HAP-1 (cell line): ENCODE measurements at regions not wholly inside any gene's neighbourhood (a gene's known extent, or its start where the extent isn't known, plus 50 kb on each side); places are given as distances from the start of the nearest gene placed in this dataset.
"Not testable (repeated sequence)": the region's sequence is repeated elsewhere in the genome, so short reads cannot be mapped to it uniquely, and the experiment has no call there.

Experiments used
- DNase-seq, 2 experiments: peaks; one replicate each; pipeline ENCODE4 v3.0.0-alpha.2; 2016 to 2020; ENCODE audit warnings: low spot score in 2 of 2
- H3K27me3 ChIP-seq: fragments of 250-450 bp; sonication (Bioruptor Pico); 2 replicates; pipeline ENCODE4 v1.5.1; 2020; ENCODE audit warnings: low read depth, mild to moderate bottlenecking, moderate library complexity
- H3K36me3 ChIP-seq: fragments of 250-450 bp; sonication (Bioruptor Pico); replicated peaks from 2 replicates; pipeline ENCODE4 v1.5.1; 2020; ENCODE audit warnings: mild to moderate bottlenecking
- H3K4me1 ChIP-seq: fragments of 250-450 bp; sonication (Bioruptor Pico); 2 replicates; pipeline ENCODE4 v1.5.1; 2020; ENCODE audit warnings: mild to moderate bottlenecking
- H3K4me3 ChIP-seq: fragments of 250-450 bp; sonication (Bioruptor Pico); 2 replicates; pipeline ENCODE4 v1.5.1; 2020; ENCODE audit warnings: mild to moderate bottlenecking, moderate library complexity
- H3K9me3 ChIP-seq: fragments of 250-450 bp; sonication (Bioruptor Pico); 2 replicates; pipeline ENCODE4 v1.5.1; 2020; ENCODE audit warnings: mild to moderate bottlenecking, moderate library complexity
- in situ Hi-C: fragments of 300-500 bp; cut with MboI; formaldehyde crosslinking; loops from 3 replicates; pipeline ENCODE4 v1.14.3; 2020; ENCODE audit warnings: low sequenced_read_pairs, inconsistent platforms, mixed read lengths

- Histone ChIP-seq H3K9me3 (no peaks in the 10 kb centered on the region), H3K4me1 (peaks cover 23% of the 10 kb centered on the region), H3K27me3 (no peaks in the 10 kb centered on the region), H3K4me3 (no peak overlapping the region), H3K36me3 (no peaks in the 10 kb centered on the region)
- in situ Hi-C loops: no loop called here
- DNase-seq: peak in 1 of 2 experiments; percentile 10
Observed at GRCh38 chr9:106156465-106156864, 462.1 kb downstream of the TMEM38B start.

- Histone ChIP-seq H3K36me3 (no peaks in the 10 kb centered on the region), H3K4me3 (no peak overlapping the region), H3K4me1 (no peaks in the 10 kb centered on the region; the same call in 1 of the 2 replicates), H3K9me3 (no peaks in the 10 kb centered on the region), H3K27me3 (no peaks in the 10 kb centered on the region)
- no peak for DNase-seq
- in situ Hi-C loops: no loop called here
Observed at GRCh38 chr9:106172265-106172664, 477.9 kb downstream of the TMEM38B start.

DNA sequence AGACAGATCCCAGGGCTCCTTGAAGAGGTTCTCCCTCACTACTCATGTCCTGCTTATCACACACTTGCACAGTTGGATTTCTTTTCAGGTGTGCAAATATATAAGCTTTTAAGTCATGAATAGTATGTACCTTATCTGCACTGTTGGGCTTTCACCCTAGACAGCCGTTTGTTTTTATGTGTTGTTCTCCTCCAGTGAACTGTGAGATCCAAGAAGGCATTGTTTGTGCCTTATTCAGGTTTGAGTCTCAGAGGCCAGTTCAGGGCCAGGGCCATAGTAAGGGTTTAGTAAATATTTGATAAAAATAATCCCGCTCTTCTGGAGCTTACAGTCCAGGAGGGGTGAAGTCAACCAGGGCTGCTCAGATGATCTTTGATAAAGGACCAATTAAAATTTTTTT is 480.0 kb downstream of the TMEM38B start:
- H3K27me3 ChIP-seq: no peaks in the 10 kb centered on the region
- no peaks in the 10 kb centered on the region for H3K36me3 ChIP-seq
- no peak for DNase-seq

GRCh38 chr9:106177216-106177615 is 482.9 kb downstream of the TMEM38B start:
- peaks cover 9% of the 10 kb centered on the region; the same call in 1 of the 2 replicates for H3K4me1 ChIP-seq
- H3K27me3 ChIP-seq: no peaks in the 10 kb centered on the region
- no peaks in the 10 kb centered on the region for H3K36me3 ChIP-seq
- H3K4me3 ChIP-seq: no peak overlapping the region
- H3K9me3 ChIP-seq: no peaks in the 10 kb centered on the region
- DNase-seq: no peak
- in situ Hi-C loops: no loop called here

More for the DNA sequence above, 480.0 kb downstream of the TMEM38B start:
- in situ Hi-C loops: no loop called here
- H3K4me1 ChIP-seq: peaks cover 9% of the 10 kb centered on the region; the same call in 1 of the 2 replicates
- H3K9me3 ChIP-seq: no peaks in the 10 kb centered on the region
- H3K4me3 ChIP-seq: no peak overlapping the region

DNA sequence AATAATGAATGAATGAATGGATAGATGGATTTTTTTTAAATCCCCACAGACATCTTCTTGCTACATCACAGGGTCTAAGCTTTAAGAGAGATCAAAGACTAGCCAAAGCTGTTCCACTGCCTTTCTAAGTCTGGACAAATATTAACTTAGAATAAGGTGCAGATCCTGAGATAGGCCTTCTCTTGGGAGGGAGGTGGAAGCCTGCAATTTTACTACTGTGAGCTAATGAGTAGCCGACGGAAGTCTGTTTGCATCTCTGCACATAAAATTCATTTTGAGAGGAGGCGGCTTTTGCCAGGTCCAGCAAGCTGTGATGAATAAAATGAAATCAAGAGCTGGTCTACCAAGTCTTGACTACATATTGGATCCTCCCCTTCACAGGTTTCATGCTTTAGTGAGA is 484.9 kb downstream of the TMEM38B start:
- DNase-seq: no peak
- in situ Hi-C loops: no loop called here
- Histone ChIP-seq H3K27me3 (no peaks in the 10 kb centered on the region), H3K9me3 (no peaks in the 10 kb centered on the region), H3K4me3 (no peak overlapping the region), H3K4me1 (peaks cover 9% of the 10 kb centered on the region; the same call in 1 of the 2 replicates), H3K36me3 (no peaks in the 10 kb centered on the region)

GRCh38 chr9:106203815-106204516 is 509.6 kb downstream of the TMEM38B start:
- H3K9me3 ChIP-seq, H3K4me1 ChIP-seq, in situ Hi-C loops, H3K4me3 ChIP-seq, H3K27me3 ChIP-seq, H3K36me3 ChIP-seq: not testable (repeated sequence)
- DNase-seq: peak in 1 of 2 experiments; percentile 12

- DNase-seq: no peak
- no peaks in the 10 kb centered on the region for H3K36me3 ChIP-seq
- no peak overlapping the region for H3K4me3 ChIP-seq
- in situ Hi-C loops: no loop called here
- no peaks in the 10 kb centered on the region for H3K27me3 ChIP-seq
- no peaks in the 10 kb centered on the region for H3K4me1 ChIP-seq
- 0 out of 2 replicates have a peak, but pooled peaks cover 3% of the 10 kb centered on the region for H3K9me3 ChIP-seq
Observed at GRCh38 chr9:106207298-106207697, 513.0 kb downstream of the TMEM38B start.

DNA sequence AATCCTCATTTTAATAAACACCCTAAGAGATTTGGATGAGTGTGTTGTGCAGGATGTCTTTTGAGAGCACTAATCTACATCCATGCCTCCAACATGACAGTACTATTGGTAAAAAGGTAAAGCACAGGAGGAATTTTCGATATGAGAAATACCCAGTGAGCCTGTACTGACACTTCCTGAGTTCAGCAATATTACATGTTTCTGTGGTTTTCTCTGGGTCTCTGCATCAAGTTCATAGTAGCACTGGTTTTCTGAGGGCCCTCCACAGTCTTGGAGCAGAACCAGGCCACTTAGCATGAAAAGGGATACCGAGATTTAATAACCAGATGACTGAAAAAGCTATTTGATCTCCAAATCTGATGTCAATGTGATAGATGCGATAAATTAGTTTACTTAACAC is 524.1 kb downstream of the TMEM38B start:
- Histone ChIP-seq H3K9me3 (no peaks in the 10 kb centered on the region), H3K36me3 (no peaks in the 10 kb centered on the region), H3K4me1 (peaks cover 9% of the 10 kb centered on the region), H3K4me3 (no peak overlapping the region), H3K27me3 (no peaks in the 10 kb centered on the region)
- in situ Hi-C loops: no loop called here
- DNase-seq: no peak

DNA sequence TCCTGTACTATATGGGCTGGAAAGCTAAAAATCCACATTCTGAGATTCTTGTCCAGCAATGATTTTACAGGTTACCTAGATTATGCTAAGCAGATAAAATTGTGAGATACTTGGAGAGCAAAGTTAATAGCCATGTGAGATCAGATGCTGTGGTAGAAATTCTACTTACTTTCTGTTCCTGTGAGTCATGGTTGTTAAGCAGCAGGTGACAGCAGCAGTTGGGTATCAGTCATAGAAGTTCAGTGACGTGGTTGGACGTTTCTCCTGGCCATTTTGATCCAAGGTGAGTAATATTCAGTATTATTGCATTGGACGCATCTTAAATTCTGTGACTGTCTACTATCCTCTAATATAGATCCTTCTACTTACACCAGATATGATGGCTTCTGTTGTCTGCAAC is 524.5 kb downstream of the TMEM38B start:
- Histone ChIP-seq H3K4me3 (no peak overlapping the region), H3K36me3 (no peaks in the 10 kb centered on the region), H3K9me3 (no peaks in the 10 kb centered on the region), H3K4me1 (peaks cover 9% of the 10 kb centered on the region), H3K27me3 (no peaks in the 10 kb centered on the region)
- in situ Hi-C loops: no loop called here
- no peak for DNase-seq

DNA sequence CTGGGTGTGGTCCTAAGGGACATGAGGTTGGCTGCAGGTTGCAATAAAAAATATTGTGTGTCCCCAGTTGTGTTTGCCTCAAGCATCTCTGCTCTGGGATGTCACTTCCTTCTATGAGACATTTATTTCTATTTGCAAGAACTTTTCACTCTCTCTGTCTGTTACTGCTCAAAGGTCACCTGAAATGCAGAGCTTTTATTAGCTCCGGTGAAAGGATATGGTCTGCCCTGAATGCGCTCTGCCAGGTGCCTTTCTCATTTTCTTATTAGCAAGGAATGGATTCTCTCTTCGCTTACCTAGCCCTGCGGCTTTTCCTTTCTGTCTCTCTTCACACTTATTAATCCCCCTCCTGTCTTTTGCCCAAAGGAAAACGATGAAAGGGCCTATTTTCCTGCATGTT is 526.1 kb downstream of the TMEM38B start:
- H3K4me3 ChIP-seq: no peak overlapping the region

DNA sequence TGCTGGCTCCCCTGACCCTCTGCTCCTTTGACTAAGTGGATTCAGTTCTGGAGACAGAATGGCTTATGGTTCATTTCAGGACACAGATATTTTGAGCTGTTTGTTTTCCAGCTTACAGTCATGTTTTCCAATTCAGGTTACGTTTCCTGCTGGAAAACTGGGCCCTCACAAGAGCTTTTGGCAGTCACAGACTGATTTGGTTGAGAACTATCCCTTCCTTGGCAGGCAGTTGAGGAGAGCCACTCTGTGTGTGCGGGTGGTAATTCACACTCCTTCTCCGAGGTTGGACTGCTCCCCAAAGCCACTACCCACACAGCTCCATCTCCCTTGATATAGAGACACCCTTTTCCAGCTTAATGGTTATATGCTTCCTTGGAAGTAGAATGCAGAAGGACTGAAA is 534.5 kb downstream of the TMEM38B start:
- H3K9me3 ChIP-seq: no peaks in the 10 kb centered on the region
- no peak for DNase-seq

More for the DNA sequence above, 526.1 kb downstream of the TMEM38B start:
- Histone ChIP-seq H3K9me3 (no peaks in the 10 kb centered on the region), H3K4me1 (peaks cover 9% of the 10 kb centered on the region), H3K36me3 (no peaks in the 10 kb centered on the region), H3K27me3 (no peaks in the 10 kb centered on the region)
- no peak for DNase-seq
- in situ Hi-C loops: no loop called here

GRCh38 chr9:106233116-106233515 is 538.8 kb downstream of the TMEM38B start:
- DNase-seq: no peak
- in situ Hi-C loops: no loop called here
- no peaks in the 10 kb centered on the region for H3K4me1 ChIP-seq
- no peak overlapping the region for H3K4me3 ChIP-seq
- H3K36me3 ChIP-seq: no peaks in the 10 kb centered on the region
- no peaks in the 10 kb centered on the region for H3K27me3 ChIP-seq
- H3K9me3 ChIP-seq: no peaks in the 10 kb centered on the region

More for the DNA sequence above, 534.5 kb downstream of the TMEM38B start:
- in situ Hi-C loops: no loop called here
- Histone ChIP-seq H3K4me3 (no peak overlapping the region), H3K36me3 (no peaks in the 10 kb centered on the region), H3K4me1 (no peaks in the 10 kb centered on the region), H3K27me3 (no peaks in the 10 kb centered on the region)

DNA sequence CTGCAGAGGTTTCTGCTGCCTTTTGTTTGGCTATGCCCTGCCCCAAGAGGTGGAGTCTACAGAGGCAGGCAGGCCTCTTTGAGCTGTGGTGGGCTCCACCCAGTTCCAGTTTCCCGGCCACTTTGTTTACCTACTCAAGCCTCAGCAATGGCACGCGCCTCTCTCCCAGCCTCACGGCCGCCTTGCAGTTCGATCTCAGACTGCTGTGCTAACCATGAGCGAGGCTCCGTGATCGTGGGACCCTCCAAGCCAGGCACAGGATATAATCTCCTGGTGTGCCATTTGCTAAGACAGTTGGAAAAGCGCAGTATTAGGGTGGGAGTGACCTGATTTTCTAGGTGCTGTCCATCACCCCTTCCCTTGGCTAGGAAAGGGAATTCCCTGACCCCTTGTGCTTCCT is 566.6 kb downstream of the TMEM38B start:
- H3K36me3 ChIP-seq, in situ Hi-C loops, H3K4me3 ChIP-seq, DNase-seq, H3K4me1 ChIP-seq, H3K27me3 ChIP-seq, H3K9me3 ChIP-seq: not testable (repeated sequence)

GRCh38 chr9:106277966-106278365 is 583.6 kb downstream of the TMEM38B start:
- Histone ChIP-seq H3K4me1 (no peaks in the 10 kb centered on the region), H3K9me3 (no peaks in the 10 kb centered on the region), H3K27me3 (no peaks in the 10 kb centered on the region), H3K36me3 (no peaks in the 10 kb centered on the region), H3K4me3 (no peak overlapping the region)
- DNase-seq: no peak
- in situ Hi-C loops: no loop called here

- in situ Hi-C loops: no loop called here
- Histone ChIP-seq H3K27me3 (no peaks in the 10 kb centered on the region), H3K4me3 (no peak overlapping the region), H3K4me1 (peaks cover 25% of the 10 kb centered on the region), H3K36me3 (no peaks in the 10 kb centered on the region), H3K9me3 (no peaks in the 10 kb centered on the region)
- no peak for DNase-seq
Observed at GRCh38 chr9:106283769-106284168, 579.2 kb upstream of the ZNF462 start.
